Mesendoderm (in vitro differentiated cells): ENCODE measurements at regions not wholly inside any gene's neighbourhood (a gene's known extent, or its start where the extent isn't known, plus 50 kb on each side); places are given as distances from the start of the nearest gene placed in this dataset.

Experiments
- DNase-seq: peaks from one replicate; pipeline ENCODE4 v3.0.0; 2013
- H2AK5ac ChIP-seq: 2 replicates; pipeline ENCODE4 v1.6.1; 2013; ENCODE audit warnings: low read length, inconsistent platforms
- H2BK120ac ChIP-seq: 2 replicates; pipeline ENCODE4 v1.6.1; 2013; ENCODE audit warnings: low read depth, mild to moderate bottlenecking, low read length, moderate library complexity, mixed read lengths
- H2BK15ac ChIP-seq: replicated peaks from 2 replicates; pipeline ENCODE4 v1.6.1; 2013; ENCODE audit warnings: low read depth, mild to moderate bottlenecking, moderate library complexity
- H2BK5ac ChIP-seq: 2 replicates; pipeline ENCODE4 v1.6.1; 2013; ENCODE audit warnings: low read length, inconsistent platforms
- H3K18ac ChIP-seq: 2 replicates; pipeline ENCODE4 v1.6.1; 2013; ENCODE audit warnings: mild to moderate bottlenecking, low read length, mixed read lengths
- H3K23ac ChIP-seq: one replicate; pipeline ENCODE4 v1.6.1; 2013; ENCODE audit warnings: low read length
- H3K27ac ChIP-seq: 2 replicates; pipeline ENCODE4 v1.5.1; 2013; ENCODE audit warnings: low read depth, mild to moderate bottlenecking, inconsistent platforms, low read length, moderate library complexity
- H3K27me3 ChIP-seq: 2 replicates; pipeline ENCODE4 v1.6.1; 2013; ENCODE audit warnings: low read length, control low read depth, mild to moderate bottlenecking, inconsistent platforms; ENCODE audit not compliant: insufficient read depth, poor library complexity
- H3K36me3 ChIP-seq: 2 replicates; pipeline ENCODE4 v1.6.1; 2013; ENCODE audit warnings: low read length, inconsistent platforms; ENCODE audit not compliant: control insufficient read depth, insufficient read depth
- H3K4ac ChIP-seq: one replicate; pipeline ENCODE4 v1.6.1; 2013; ENCODE audit warnings: low read depth, mild to moderate bottlenecking, low read length, moderate library complexity
- H3K4me1 ChIP-seq: 2 replicates; pipeline ENCODE4 v1.6.1; 2013; ENCODE audit warnings: low read depth, low read length, inconsistent platforms; ENCODE audit not compliant: control insufficient read depth
- H3K4me2 ChIP-seq: 2 replicates; pipeline ENCODE4 v1.6.1; 2013; ENCODE audit warnings: low read length
- H3K4me3 ChIP-seq: 2 replicates; pipeline ENCODE4 v1.5.1; 2013; ENCODE audit warnings: mild to moderate bottlenecking, low read length
- H3K56ac ChIP-seq: one replicate; pipeline ENCODE4 v1.6.1; 2013; ENCODE audit warnings: low read length
- H3K79me1 ChIP-seq: 2 replicates; pipeline ENCODE4 v1.6.1; 2013; ENCODE audit warnings: low read length, inconsistent platforms
- H3K79me2 ChIP-seq: 2 replicates; pipeline ENCODE4 v1.6.1; 2013; ENCODE audit warnings: mild to moderate bottlenecking, low read length; ENCODE audit not compliant: control insufficient read depth, insufficient read depth
- H3K9ac ChIP-seq: 2 replicates; pipeline ENCODE4 v1.6.1; 2013; ENCODE audit warnings: low read length, inconsistent platforms
- H4K5ac ChIP-seq: one replicate; pipeline ENCODE4 v1.6.1; 2013; ENCODE audit warnings: low read length
- H4K8ac ChIP-seq: one replicate; pipeline ENCODE4 v1.6.1; 2013; ENCODE audit warnings: low read depth, mild to moderate bottlenecking, control low read depth, low read length, moderate library complexity
- WGBS: extraction: QIAGEN DNeasy Blood & Tissue Kit; methylation state at CpG from one replicate; pipeline ENCODE4 v1.1.7; 2013; ENCODE audit warnings: low lambda C conversion rate, missing lambda C conversion rate; ENCODE audit not compliant: insufficient coverage; ENCODE audit errors: extremely low coverage; 5-methylcytosine and 5-hydroxymethylcytosine counted together

- Histone ChIP-seq H3K9ac (no peak overlapping the region), H2BK5ac (no peak overlapping the region), H3K4me2 (no peak overlapping the region), H2AK5ac (no peak overlapping the region), H3K79me1 (no peaks in the 10 kb centered on the region), H3K27ac (no peak overlapping the region), H4K5ac (no peak overlapping the region), H2BK120ac (no peak overlapping the region), H3K4me3 (no peak overlapping the region), H3K4ac (no peak overlapping the region), H3K56ac (no peak overlapping the region), H3K4me1 (no peaks in the 10 kb centered on the region), H3K79me2 (no peaks in the 10 kb centered on the region), H4K8ac (no peak overlapping the region), H2BK15ac (no peak overlapping the region), H3K23ac (no peak overlapping the region), H3K18ac (no peak overlapping the region), H3K36me3 (no peaks in the 10 kb centered on the region), H3K27me3 (no peaks in the 10 kb centered on the region)
- DNase-seq: no peak
- no CpG with 5 or more reads among the region's 5 CpGs for WGBS
Measured at GRCh38 chr10:30192846-30193608, 133.6 kb upstream of the JCAD start.

GRCh38 chr10:30190577-30191552, 131.5 kb upstream of the JCAD start:
- H3K36me3 ChIP-seq: no peaks in the 10 kb centered on the region
- H3K4me3 ChIP-seq: no peak overlapping the region
- no peak for DNase-seq
- no peak overlapping the region for H3K4ac ChIP-seq
- H3K79me2 ChIP-seq: no peaks in the 10 kb centered on the region
- H3K9ac ChIP-seq: no peak overlapping the region
- no peak overlapping the region for H2BK15ac ChIP-seq
- no peak overlapping the region for H3K56ac ChIP-seq
- H3K4me2 ChIP-seq: no peak overlapping the region
- no peak overlapping the region for H2BK5ac ChIP-seq
- no peak overlapping the region for H4K5ac ChIP-seq
- no peak overlapping the region for H3K27ac ChIP-seq
- H3K23ac ChIP-seq: no peak overlapping the region
- WGBS: no CpG with 5 or more reads among the region's 14 CpGs
- H3K79me1 ChIP-seq: no peaks in the 10 kb centered on the region
- H2BK120ac ChIP-seq: no peak overlapping the region
- no peak overlapping the region for H2AK5ac ChIP-seq
- H3K4me1 ChIP-seq: no peaks in the 10 kb centered on the region
- H4K8ac ChIP-seq: no peak overlapping the region
- H3K18ac ChIP-seq: no peak overlapping the region
- H3K27me3 ChIP-seq: no peaks in the 10 kb centered on the region

GRCh38 chr10:30189238-30189580, 129.8 kb upstream of the JCAD start:
- Histone ChIP-seq H2BK120ac (no peak overlapping the region), H3K56ac (no peak overlapping the region), H3K36me3 (no peaks in the 10 kb centered on the region), H4K8ac (no peak overlapping the region), H2BK15ac (no peak overlapping the region), H3K4me1 (no peaks in the 10 kb centered on the region), H3K4me3 (no peak overlapping the region), H2AK5ac (no peak overlapping the region), H3K27ac (no peak overlapping the region), H4K5ac (no peak overlapping the region), H3K4ac (no peak overlapping the region), H3K18ac (no peak overlapping the region), H3K9ac (no peak overlapping the region), H3K4me2 (no peak overlapping the region), H3K79me2 (no peaks in the 10 kb centered on the region), H3K23ac (no peak overlapping the region), H3K79me1 (no peaks in the 10 kb centered on the region), H2BK5ac (no peak overlapping the region), H3K27me3 (no peaks in the 10 kb centered on the region)
- no CpG with 5 or more reads among the region's 4 CpGs for WGBS
- no peak for DNase-seq

- Histone ChIP-seq H3K36me3 (no peaks in the 10 kb centered on the region), H3K4me1 (no peaks in the 10 kb centered on the region), H3K18ac (no peak overlapping the region), H4K5ac (no peak overlapping the region), H2BK120ac (no peak overlapping the region), H2BK5ac (no peak overlapping the region), H2AK5ac (no peak overlapping the region), H3K4me3 (no peak overlapping the region), H3K79me1 (no peaks in the 10 kb centered on the region), H3K4ac (no peak overlapping the region), H2BK15ac (no peak overlapping the region), H4K8ac (no peak overlapping the region), H3K23ac (no peak overlapping the region), H3K27ac (no peak overlapping the region), H3K79me2 (no peaks in the 10 kb centered on the region), H3K56ac (no peak overlapping the region), H3K9ac (no peak overlapping the region), H3K27me3 (no peaks in the 10 kb centered on the region), H3K4me2 (no peak overlapping the region)
- no CpG with 5 or more reads among the region's 14 CpGs for WGBS
- DNase-seq: no peak
Measured at GRCh38 chr10:30188556-30189237, 129.3 kb upstream of the JCAD start.

GRCh38 chr10:30188101-30188500, 128.7 kb upstream of the JCAD start:
- Histone ChIP-seq H2AK5ac (no peak overlapping the region), H3K4ac (no peak overlapping the region), H3K4me3 (no peak overlapping the region), H2BK5ac (no peak overlapping the region), H3K23ac (no peak overlapping the region), H3K27me3 (no peaks in the 10 kb centered on the region), H3K27ac (no peak overlapping the region), H3K79me1 (no peaks in the 10 kb centered on the region), H4K8ac (no peak overlapping the region), H3K4me1 (no peaks in the 10 kb centered on the region), H2BK15ac (no peak overlapping the region), H3K4me2 (no peak overlapping the region), H3K79me2 (no peaks in the 10 kb centered on the region), H4K5ac (no peak overlapping the region), H3K36me3 (no peaks in the 10 kb centered on the region), H3K9ac (no peak overlapping the region), H3K18ac (no peak overlapping the region), H2BK120ac (no peak overlapping the region), H3K56ac (no peak overlapping the region)
- no CpG with 5 or more reads among the region's 3 CpGs for WGBS
- DNase-seq: no peak
